ENCODE measurements at regions not wholly inside any gene's neighbourhood (a gene's known extent, or its start where the extent isn't known, plus 50 kb on each side); places are given as distances from the start of the nearest gene placed in this dataset.
"Not testable (repeated sequence)": the region's sequence is repeated elsewhere in the genome, so short reads cannot be mapped to it uniquely, and the experiment has no call there.

DNA sequence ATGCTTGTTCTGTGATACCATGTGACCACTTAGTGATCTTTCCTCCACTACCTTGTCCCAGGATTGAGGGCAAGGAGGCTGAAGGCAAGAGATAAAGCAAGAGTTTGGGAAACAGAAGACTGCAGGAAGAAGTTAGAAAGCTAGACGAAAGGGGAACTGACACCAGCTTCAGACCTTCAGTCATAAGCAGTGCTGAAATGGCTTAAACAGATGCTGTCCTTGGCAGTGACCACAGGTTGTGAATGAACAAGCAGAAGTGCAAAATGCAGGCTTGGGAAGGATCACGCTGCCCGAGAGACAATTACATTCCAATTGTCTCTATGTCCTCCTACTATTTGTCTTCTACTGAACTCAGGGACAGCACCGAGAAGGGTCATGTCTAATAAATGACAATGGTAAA, 704.9 kb upstream of the AUTS2 start:
- H3K27me3 ChIP-seq (ENCODE audit: control insufficient read depth, insufficient read depth, low read length): no peaks in the 10 kb centered on the region
- H3K9ac ChIP-seq (ENCODE audit: low read depth, low read length): no peak overlapping the region
- no peak overlapping the region for H2BK15ac ChIP-seq (ENCODE audit: low read depth, low read length)
- no TSS peak for BruUV-seq (replicated peaks)
- H2BK20ac ChIP-seq (ENCODE audit: low read depth, low read length): no peak overlapping the region
- no peak overlapping the region for H3K4ac ChIP-seq (ENCODE audit: low read depth, low read length)
- dilution Hi-C loops (cut with HindIII; ENCODE audit: low sequenced_read_pairs, unreplicated experiment): no loop called here
- H3K56ac ChIP-seq (ENCODE audit: extremely low read depth, insufficient read depth, low read length): no peak overlapping the region
- H3K23ac ChIP-seq (ENCODE audit: low read depth, low read length): no peak overlapping the region
- no peaks in the 10 kb centered on the region for H3K9me1 ChIP-seq (ENCODE audit: insufficient read depth, low read length)
- ChIA-PET CTCF (no interaction called here), POLR2A (ENCODE audit: unreplicated experiment) (no interaction called here)
- no peaks in the 10 kb centered on the region for H4K20me1 ChIP-seq (ENCODE audit: insufficient read depth, low read length)
- no peak overlapping the region for H2BK120ac ChIP-seq (ENCODE audit: low read depth, low read length)
- WGBS, 2 experiments (ENCODE audit: extremely low coverage in 2 of 2, insufficient read length in 1 of 2): 33% methylated on average over 1 of the region's 4 CpGs; no CpG with 5 or more reads in 1 of the 2 experiments
- no peaks in the 10 kb centered on the region for H3K79me1 ChIP-seq (ENCODE audit: low read depth in 1 of 2, low read length in 2 of 2)
- H3K4me3 ChIP-seq (ENCODE audit: insufficient read depth, low read depth, low read length): no peak overlapping the region
- peaks cover 13% of the 10 kb centered on the region for H3K9me3 ChIP-seq (ENCODE audit: control insufficient read depth, insufficient read depth, low read length)
- no peak overlapping the region for H2BK5ac ChIP-seq (ENCODE audit: low read depth, low read length, poor library complexity, severe bottlenecking)
- in situ Hi-C loops (cut with MboI; ENCODE audit: low sequenced_read_pairs): no loop called here
- ATAC-seq (ENCODE audit: low read depth) (no peak), DNase-seq (no peak)
- H2AK5ac ChIP-seq (ENCODE audit: low read depth, low read length): no peak overlapping the region
- no peak overlapping the region for H4K8ac ChIP-seq (ENCODE audit: low read depth in 2 of 2, low read length in 2 of 2)
- no peak overlapping the region for H2AFZ ChIP-seq (replicated peaks; ENCODE audit: low read length, poor library complexity)
- no peak overlapping the region for H3K18ac ChIP-seq (ENCODE audit: low read depth, low read length)
- H4K91ac ChIP-seq (ENCODE audit: insufficient read depth, low read depth, low read length): no peak overlapping the region
- H2AK9ac ChIP-seq (replicated peaks; ENCODE audit: low read depth, low read length, poor library complexity): no peak overlapping the region
- no peaks in the 10 kb centered on the region for H3K36me3 ChIP-seq (ENCODE audit: control insufficient read depth, insufficient read depth, low read length)
- intact Hi-C loops (cut with micrococcal nuclease): no loop called here
- no peak overlapping the region for H3K4me2 ChIP-seq (ENCODE audit: low read depth, low read length)
- no peak overlapping the region for H4K5ac ChIP-seq (ENCODE audit: low read depth, low read length)
- no peak for TF ChIP-seq FOS (IDR thresholded peaks at IDR 0.05; ENCODE audit: low read depth, low read length)
- no peaks in the 10 kb centered on the region for H3K4me1 ChIP-seq (ENCODE audit: control insufficient read depth, insufficient read depth, low read length)
- H3K27ac ChIP-seq (ENCODE audit: insufficient read depth, low read length): no peak overlapping the region
- H3K14ac ChIP-seq (replicated peaks; ENCODE audit: low read depth, low read length): no peak overlapping the region

DNA sequence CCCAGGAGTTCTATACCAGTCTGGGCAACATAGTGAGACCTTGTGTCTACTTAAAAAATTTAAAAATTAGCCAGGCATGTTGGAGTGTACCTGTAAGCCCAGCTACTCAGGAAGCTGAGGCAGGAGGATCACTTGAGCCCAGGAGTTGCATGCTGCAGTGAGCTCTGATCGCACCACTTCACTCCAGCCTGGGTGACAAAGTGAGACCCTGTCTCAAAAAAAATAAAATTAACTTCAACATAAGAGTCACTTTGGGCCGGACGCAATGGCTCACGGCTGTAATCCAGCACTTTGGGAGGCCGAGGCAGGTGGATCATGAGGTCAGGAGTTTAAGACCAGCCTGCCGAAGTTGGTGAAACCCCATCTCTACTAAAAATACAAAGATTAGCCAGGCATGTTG, 699.1 kb upstream of the AUTS2 start:
- H3K14ac ChIP-seq (replicated peaks; ENCODE audit: low read depth, low read length); H3K4me2 ChIP-seq (ENCODE audit: low read depth, low read length); DNase-seq; H4K8ac ChIP-seq (ENCODE audit: low read depth in 2 of 2, low read length in 2 of 2); H4K20me1 ChIP-seq (ENCODE audit: insufficient read depth, low read length); H3K4ac ChIP-seq (ENCODE audit: low read depth, low read length); H3K36me3 ChIP-seq (ENCODE audit: control insufficient read depth, insufficient read depth, low read length); BruUV-seq (replicated peaks); H2AFZ ChIP-seq (replicated peaks; ENCODE audit: low read length, poor library complexity); dilution Hi-C loops (cut with HindIII; ENCODE audit: low sequenced_read_pairs, unreplicated experiment); H3K4me1 ChIP-seq (ENCODE audit: control insufficient read depth, insufficient read depth, low read length); H3K9me1 ChIP-seq (ENCODE audit: insufficient read depth, low read length); H3K18ac ChIP-seq (ENCODE audit: low read depth, low read length); H2AK5ac ChIP-seq (ENCODE audit: low read depth, low read length); H3K79me1 ChIP-seq (ENCODE audit: low read depth in 1 of 2, low read length in 2 of 2); H2BK120ac ChIP-seq (ENCODE audit: low read depth, low read length); H2BK15ac ChIP-seq (ENCODE audit: low read depth, low read length); in situ Hi-C loops (cut with MboI; ENCODE audit: low sequenced_read_pairs); H3K27me3 ChIP-seq (ENCODE audit: control insufficient read depth, insufficient read depth, low read length); H3K23ac ChIP-seq (ENCODE audit: low read depth, low read length); CTCF ChIA-PET; H3K9ac ChIP-seq (ENCODE audit: low read depth, low read length); ATAC-seq (ENCODE audit: low read depth); H4K91ac ChIP-seq (ENCODE audit: insufficient read depth, low read depth, low read length); H3K27ac ChIP-seq (ENCODE audit: insufficient read depth, low read length); POLR2A ChIA-PET (ENCODE audit: unreplicated experiment); intact Hi-C loops (cut with micrococcal nuclease); H3K4me3 ChIP-seq (ENCODE audit: insufficient read depth, low read depth, low read length); H4K5ac ChIP-seq (ENCODE audit: low read depth, low read length); H2BK20ac ChIP-seq (ENCODE audit: low read depth, low read length); H3K56ac ChIP-seq (ENCODE audit: extremely low read depth, insufficient read depth, low read length); H2AK9ac ChIP-seq (replicated peaks; ENCODE audit: low read depth, low read length, poor library complexity); H2BK5ac ChIP-seq (ENCODE audit: low read depth, low read length, poor library complexity, severe bottlenecking): not testable (repeated sequence)
- WGBS, 2 experiments (ENCODE audit: extremely low coverage in 2 of 2, insufficient read length in 1 of 2): no CpG with 5 or more reads among the region's 6 CpGs
- H3K9me3 ChIP-seq (ENCODE audit: control insufficient read depth, insufficient read depth, low read length): peaks cover 12% of the 10 kb centered on the region; the same call in 1 of the 2 replicates

All from IMR-90 (cell line).